Karpas-422 (cell line): ENCODE measurements at regions not wholly inside any gene's neighbourhood (a gene's known extent, or its start where the extent isn't known, plus 50 kb on each side); places are given as distances from the start of the nearest gene placed in this dataset.
"Not testable (repeated sequence)": the region's sequence is repeated elsewhere in the genome, so short reads cannot be mapped to it uniquely, and the experiment has no call there.

ENCODE experiments used
- DNase-seq: peaks from one replicate; pipeline ENCODE4 v3.0.0-alpha.2; 2015
- H2AFZ ChIP-seq: fragments of 200-600 bp; sonication (generic); 2 replicates; pipeline ENCODE4 v1.6.1; 2014; ENCODE audit warnings: antibody characterized with exemption, low read length, mixed read lengths
- H3K27ac ChIP-seq: fragments of 200-600 bp; sonication (generic); 2 replicates; pipeline ENCODE4 v1.5.1; 2014; ENCODE audit warnings: mild to moderate bottlenecking, low read length, moderate library complexity
- H3K27me3 ChIP-seq: fragments of 200-600 bp; sonication (generic); 2 replicates; pipeline ENCODE4 v1.6.1; 2014; ENCODE audit warnings: low read length, mixed read lengths
- H3K36me3 ChIP-seq: fragments of 200-600 bp; sonication (generic); 2 replicates; pipeline ENCODE4 v1.6.1; 2014; ENCODE audit warnings: low read length, mixed read lengths; ENCODE audit not compliant: insufficient read depth
- H3K4me1 ChIP-seq: fragments of 200-600 bp; sonication (generic); 2 replicates; pipeline ENCODE4 v1.6.1; 2014; ENCODE audit warnings: mild to moderate bottlenecking, low read length, mixed read lengths
- H3K4me2 ChIP-seq: fragments of 200-600 bp; sonication (generic); 2 replicates; pipeline ENCODE4 v1.6.1; 2014; ENCODE audit warnings: low read length, low read depth, mild to moderate bottlenecking; ENCODE audit not compliant: poor library complexity, severe bottlenecking
- H3K4me3 ChIP-seq: fragments of 200-600 bp; sonication (generic); 2 replicates; pipeline ENCODE4 v1.5.1; 2014; ENCODE audit warnings: mild to moderate bottlenecking, antibody characterized with exemption, low read length, mixed read lengths
- H3K79me2 ChIP-seq: fragments of 200-600 bp; sonication (generic); 2 replicates; pipeline ENCODE4 v1.6.1; 2014; ENCODE audit warnings: mild to moderate bottlenecking, low read length, mixed read lengths
- H3K9ac ChIP-seq: fragments of 200-600 bp; sonication (generic); 2 replicates; pipeline ENCODE4 v1.6.0; 2014; ENCODE audit warnings: low read length
- H3K9me2 ChIP-seq: fragments of 200-600 bp; sonication (generic), shearing (Covaris generic); replicated peaks from 2 replicates; pipeline ENCODE4 v1.6.0; 2014; ENCODE audit warnings: mild to moderate bottlenecking, low read length, moderate library complexity; ENCODE audit not compliant: insufficient read depth
- H3K9me3 ChIP-seq: fragments of 300-700, 200-600 bp; sonication (generic); 2 replicates; pipeline ENCODE4 v1.6.1; 2014; ENCODE audit warnings: low read length, mixed read lengths
- H4K20me1 ChIP-seq: fragments of 200-600 bp; sonication (generic); 2 replicates; pipeline ENCODE4 v1.6.1; 2014; ENCODE audit warnings: mild to moderate bottlenecking, antibody characterized with exemption, low read length, low read depth; ENCODE audit not compliant: insufficient read depth

DNA sequence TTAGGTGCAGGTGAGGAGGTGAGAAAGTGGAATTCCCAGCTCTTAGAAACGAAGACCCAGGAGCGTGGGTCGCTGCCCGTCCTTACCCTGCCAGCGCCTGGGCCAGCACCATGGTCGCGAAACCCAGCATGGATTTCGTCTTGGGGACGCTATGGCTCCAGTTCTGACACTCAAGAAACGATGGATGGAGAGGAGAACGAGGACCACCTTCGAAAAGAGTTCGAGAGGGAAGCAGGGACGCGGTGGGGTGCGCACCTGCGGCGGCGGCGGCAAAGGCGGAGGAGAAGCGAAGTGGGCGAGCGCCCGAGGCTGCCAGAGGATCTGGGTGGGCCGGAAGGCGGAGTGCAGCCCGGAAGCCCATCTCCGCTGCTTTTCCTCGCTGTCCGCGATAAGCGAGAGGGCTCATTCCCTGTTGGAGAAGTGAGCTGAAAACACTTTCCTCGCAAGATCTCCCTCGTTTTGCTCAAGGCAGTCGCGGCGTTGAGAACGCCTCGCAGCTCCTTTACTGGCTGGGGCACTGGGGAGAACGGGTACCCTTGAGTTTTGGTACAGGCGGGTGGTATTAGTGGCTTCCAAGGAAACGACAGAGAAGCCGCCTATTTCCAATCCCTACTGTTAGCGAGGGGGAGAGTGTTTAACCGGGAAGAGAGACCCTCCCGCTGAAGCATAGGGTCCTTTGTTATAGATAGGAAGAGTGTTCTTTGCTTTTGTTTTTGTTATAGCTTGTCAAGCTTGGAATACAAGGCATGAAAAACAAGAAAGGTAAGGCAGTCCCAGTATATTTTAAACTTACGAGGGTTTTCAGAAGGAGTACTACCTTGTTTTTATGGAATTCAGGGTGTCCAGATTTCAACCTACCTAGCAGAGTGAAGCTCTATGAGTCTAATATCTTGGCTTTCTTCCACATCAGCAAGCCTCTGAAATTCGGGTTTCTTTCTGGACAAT lies 109.5 kb downstream of the TRIM27 start:
- Histone ChIP-seq H3K27ac (no peak overlapping the region), H3K36me3 (no peaks in the 10 kb centered on the region), H3K27me3 (no peaks in the 10 kb centered on the region), H3K4me3 (no peak overlapping the region), H3K9me2 (no peaks in the 10 kb centered on the region), H3K9ac (no peak overlapping the region), H2AFZ (no peak overlapping the region), H3K79me2 (no peaks in the 10 kb centered on the region), H3K4me1 (no peaks in the 10 kb centered on the region), H4K20me1 (no peaks in the 10 kb centered on the region), H3K9me3 (no peaks in the 10 kb centered on the region), H3K4me2 (no peak overlapping the region)
- no peak for DNase-seq

DNA sequence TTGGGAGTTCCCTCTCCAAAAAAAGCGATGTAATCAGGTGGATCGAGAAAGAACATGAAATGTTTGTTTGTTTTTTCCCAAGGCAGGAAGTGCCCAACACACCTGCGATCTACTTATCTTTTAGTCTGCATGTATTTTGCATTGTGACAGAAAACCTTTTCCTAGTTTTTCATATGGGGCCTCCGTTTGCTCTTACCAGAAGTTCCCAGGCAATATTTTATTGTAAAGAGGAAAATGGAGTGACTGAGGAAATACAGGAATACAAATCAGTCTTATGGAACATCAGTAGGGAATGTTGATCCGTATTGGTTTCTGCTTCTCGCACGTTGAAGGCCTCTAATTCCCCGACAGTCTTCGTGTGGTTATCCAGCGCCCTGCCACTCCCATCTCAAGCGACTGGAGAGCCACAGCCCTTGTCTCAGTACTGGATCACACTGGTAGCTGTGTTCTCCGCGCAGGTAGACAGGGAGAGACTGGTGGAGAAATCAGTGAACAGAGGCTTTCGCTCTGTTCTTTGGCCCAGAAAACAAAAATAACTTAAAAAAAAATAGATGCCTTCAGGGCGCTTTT lies 107.4 kb downstream of the TRIM27 start:
- H4K20me1 ChIP-seq: no peaks in the 10 kb centered on the region
- H3K27me3 ChIP-seq: no peaks in the 10 kb centered on the region
- H3K9me3 ChIP-seq: no peaks in the 10 kb centered on the region
- no peak overlapping the region for H3K4me2 ChIP-seq
- H3K4me3 ChIP-seq: no peak overlapping the region
- no peak for DNase-seq
- H3K4me1 ChIP-seq: no peaks in the 10 kb centered on the region
- no peaks in the 10 kb centered on the region for H3K36me3 ChIP-seq
- H3K9me2 ChIP-seq: no peaks in the 10 kb centered on the region
- H2AFZ ChIP-seq: no peak overlapping the region
- H3K27ac ChIP-seq: no peak overlapping the region
- H3K79me2 ChIP-seq: no peaks in the 10 kb centered on the region
- H3K9ac ChIP-seq: no peak overlapping the region

DNA sequence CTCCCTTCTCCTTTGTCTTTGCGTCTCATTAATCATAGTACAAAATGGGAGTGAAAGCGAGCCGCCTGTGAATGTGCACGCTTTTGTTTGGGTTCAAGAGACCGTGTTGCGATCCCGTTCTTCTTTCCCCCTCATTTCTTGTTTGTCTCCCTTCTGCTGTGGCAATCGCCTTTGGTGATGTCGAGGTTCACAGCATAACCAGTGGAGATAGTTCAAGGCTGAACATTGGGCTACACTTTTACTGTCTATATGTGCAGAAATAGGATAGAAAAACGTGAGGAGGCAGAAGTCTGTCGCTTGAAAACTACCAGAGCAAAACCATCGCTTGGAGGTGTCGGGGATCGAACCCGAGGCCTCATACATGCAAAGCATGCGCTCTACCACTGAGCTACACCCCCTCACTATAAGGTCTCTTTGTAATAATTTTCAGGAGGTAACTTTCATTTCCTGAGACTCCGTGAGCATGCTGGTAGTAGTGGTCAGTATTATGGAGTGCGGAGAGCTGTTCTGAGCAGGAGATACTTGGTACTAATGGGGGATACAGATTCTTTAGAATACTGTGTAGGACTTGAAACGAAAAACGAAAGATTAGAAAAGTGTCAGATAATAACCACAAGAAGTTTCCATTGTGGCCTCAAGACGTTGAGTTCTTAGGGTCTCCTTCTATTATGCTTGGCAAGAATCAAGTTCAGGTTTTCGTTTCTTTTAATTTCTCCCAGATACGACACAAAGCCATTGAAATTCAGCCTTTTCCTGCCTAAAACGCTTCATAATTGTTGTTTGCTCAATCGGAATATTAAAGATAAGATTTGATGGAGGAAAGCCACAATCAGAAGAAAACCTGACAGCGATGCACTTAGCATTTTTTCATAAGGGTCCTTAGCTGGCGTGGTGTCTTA lies 106.6 kb downstream of the TRIM27 start:
- H3K9me3 ChIP-seq: no peaks in the 10 kb centered on the region
- no peak overlapping the region for H3K27ac ChIP-seq
- no peaks in the 10 kb centered on the region for H3K36me3 ChIP-seq
- no peaks in the 10 kb centered on the region for H3K27me3 ChIP-seq
- H3K79me2 ChIP-seq: no peaks in the 10 kb centered on the region
- H4K20me1 ChIP-seq: no peaks in the 10 kb centered on the region
- no peaks in the 10 kb centered on the region for H3K4me1 ChIP-seq
- no peaks in the 10 kb centered on the region for H3K9me2 ChIP-seq
- DNase-seq: peak; percentile 68
- no peak overlapping the region for H3K9ac ChIP-seq
- no peak overlapping the region for H3K4me2 ChIP-seq
- no peak overlapping the region for H3K4me3 ChIP-seq
- H2AFZ ChIP-seq: no peak overlapping the region

DNA sequence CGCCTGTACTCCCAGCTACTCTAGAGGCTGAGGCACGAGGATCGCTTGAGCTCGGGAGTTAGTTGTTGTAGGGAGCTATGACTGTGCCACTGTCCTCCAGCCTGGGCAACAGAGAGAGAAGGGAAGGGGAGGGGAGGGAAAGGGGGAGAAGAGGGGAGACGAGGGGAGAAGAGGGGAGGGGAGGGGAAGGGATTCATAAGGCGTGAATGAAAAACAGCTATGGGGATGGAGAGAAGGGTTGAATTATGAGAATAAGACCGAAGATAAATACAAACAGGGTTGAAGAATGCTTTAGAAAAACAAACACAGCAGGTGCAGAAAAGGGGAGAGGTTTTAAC lies 106.0 kb downstream of the TRIM27 start:
- Histone ChIP-seq H4K20me1 (no peaks in the 10 kb centered on the region), H3K9ac (no peak overlapping the region), H3K36me3 (no peaks in the 10 kb centered on the region), H3K79me2 (no peaks in the 10 kb centered on the region), H3K9me3 (no peaks in the 10 kb centered on the region), H3K9me2 (no peaks in the 10 kb centered on the region), H3K27me3 (no peaks in the 10 kb centered on the region), H2AFZ (no peak overlapping the region), H3K4me3 (no peak overlapping the region), H3K4me1 (no peaks in the 10 kb centered on the region), H3K27ac (no peak overlapping the region), H3K4me2 (no peak overlapping the region)
- no peak for DNase-seq

DNA sequence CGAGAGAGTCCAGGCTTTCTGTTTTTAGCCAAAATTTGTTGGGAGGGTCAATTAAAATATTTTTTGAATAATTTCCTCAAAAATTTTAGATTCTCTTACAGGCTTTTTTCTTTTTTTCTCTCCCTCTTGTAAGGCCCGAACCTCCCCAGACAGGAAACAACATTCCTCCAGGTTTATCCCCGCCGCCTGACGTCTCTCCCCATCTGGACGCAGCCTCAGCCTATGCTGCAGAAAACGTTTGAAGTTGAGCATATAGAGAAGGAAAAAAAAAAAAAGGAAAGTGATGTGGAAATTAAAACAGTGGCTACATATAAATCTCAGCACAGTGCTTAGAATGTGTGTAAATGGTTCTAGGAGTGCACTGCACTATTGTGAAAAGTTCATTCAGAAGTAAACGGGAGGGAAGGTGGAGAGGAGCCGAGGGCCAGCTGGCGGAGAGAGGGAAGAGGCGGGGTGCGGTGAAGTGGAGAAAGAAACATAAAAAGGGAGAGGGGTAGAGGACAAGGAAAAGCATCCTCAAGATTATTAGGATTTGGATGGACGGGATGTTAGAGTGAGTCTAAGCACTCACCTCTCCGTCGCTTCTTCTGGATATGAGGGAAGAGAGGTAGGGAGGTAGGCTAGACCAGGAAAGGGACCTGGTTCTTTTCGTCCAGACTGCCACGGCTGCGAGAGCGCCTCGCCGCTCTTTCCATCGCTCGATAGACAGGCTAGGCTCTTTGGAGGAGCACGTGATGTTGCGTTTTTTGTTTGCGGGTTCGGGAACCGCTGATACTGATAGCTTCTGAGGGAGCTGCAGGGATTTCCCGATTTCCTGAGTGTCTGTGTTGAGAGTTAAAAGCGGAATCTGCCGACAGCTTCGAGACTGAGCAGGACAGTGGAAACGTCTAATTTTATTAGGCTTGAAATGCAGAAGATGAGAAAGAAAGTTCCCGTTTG lies 98.7 kb downstream of the TRIM27 start:
- Histone ChIP-seq H3K27me3 (no peaks in the 10 kb centered on the region), H3K9ac (no peak overlapping the region)

DNA sequence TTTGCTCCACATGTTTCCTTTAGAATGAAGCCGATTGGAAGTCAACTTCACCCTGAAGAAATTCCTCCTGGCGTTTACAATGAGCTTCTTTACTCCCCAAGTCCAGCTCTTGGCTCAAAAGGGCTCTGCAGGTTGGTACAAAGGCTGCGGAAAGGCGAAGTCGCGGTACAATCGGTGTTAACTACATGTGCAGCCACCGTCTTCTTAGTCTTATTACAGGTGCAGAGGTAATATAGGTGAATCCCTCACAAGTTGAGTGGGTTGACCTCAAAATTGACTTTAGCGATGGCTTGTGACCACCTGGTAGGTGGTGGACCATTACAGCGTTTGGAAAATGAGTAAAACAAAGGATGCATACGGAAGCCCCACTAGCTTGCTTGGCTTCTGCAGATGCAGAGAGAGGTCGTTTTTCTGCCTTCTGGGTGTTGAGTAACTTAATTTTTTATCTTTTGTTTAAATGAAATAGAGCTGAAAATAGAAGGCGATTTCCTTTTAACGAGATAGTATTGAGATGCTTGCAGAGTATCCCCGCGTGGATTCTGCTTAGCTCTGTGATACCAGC lies 98.0 kb downstream of the TRIM27 start:
- Histone ChIP-seq H3K4me3 (no peak overlapping the region), H3K27ac (no peak overlapping the region), H3K27me3 (no peaks in the 10 kb centered on the region), H3K4me1 (no peaks in the 10 kb centered on the region), H3K36me3 (no peaks in the 10 kb centered on the region), H4K20me1 (no peaks in the 10 kb centered on the region), H3K9me2 (no peaks in the 10 kb centered on the region), H3K9me3 (no peaks in the 10 kb centered on the region), H3K9ac (no peak overlapping the region), H3K4me2 (no peak overlapping the region), H2AFZ (no peak overlapping the region), H3K79me2 (no peaks in the 10 kb centered on the region)
- peak; percentile 23 for DNase-seq

More for the DNA sequence above, 98.7 kb downstream of the TRIM27 start:
- Histone ChIP-seq H2AFZ (no peak overlapping the region), H3K4me2 (no peak overlapping the region), H3K79me2 (no peaks in the 10 kb centered on the region), H3K27ac (no peak overlapping the region), H4K20me1 (no peaks in the 10 kb centered on the region), H3K9me3 (no peaks in the 10 kb centered on the region), H3K4me1 (no peaks in the 10 kb centered on the region), H3K36me3 (no peaks in the 10 kb centered on the region), H3K9me2 (no peaks in the 10 kb centered on the region), H3K4me3 (no peak overlapping the region)
- peak; percentile 20 for DNase-seq

DNA sequence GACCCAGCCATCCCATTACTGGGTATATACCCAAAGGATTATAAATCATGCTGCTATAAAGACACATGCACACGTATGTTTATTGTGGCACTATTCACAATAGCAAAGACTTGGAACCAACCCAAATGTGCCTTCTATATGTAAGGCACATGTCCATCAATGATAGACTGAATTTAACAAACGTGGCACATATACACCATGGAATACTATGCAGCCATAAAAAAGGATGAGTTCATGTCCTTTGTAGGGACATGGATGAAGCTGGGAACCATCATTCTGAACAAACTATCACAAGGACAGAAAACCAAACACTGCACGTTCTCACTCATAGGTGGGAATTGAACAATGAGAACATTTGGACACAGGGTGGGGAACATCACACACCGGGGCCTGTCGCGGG lies 92.1 kb downstream of the TRIM27 start:
- not testable (repeated sequence) for H3K4me1 ChIP-seq, H3K4me2 ChIP-seq, H4K20me1 ChIP-seq, H3K27me3 ChIP-seq, H3K4me3 ChIP-seq, H3K79me2 ChIP-seq, H3K36me3 ChIP-seq, DNase-seq, H2AFZ ChIP-seq, H3K9me2 ChIP-seq, H3K9ac ChIP-seq, H3K9me3 ChIP-seq, H3K27ac ChIP-seq
